VCaP (cell line): ENCODE measurements at regions not wholly inside any gene's neighbourhood (a gene's known extent, or its start where the extent isn't known, plus 50 kb on each side); places are given as distances from the start of the nearest gene placed in this dataset.
"Not testable (repeated sequence)": the region's sequence is repeated elsewhere in the genome, so short reads cannot be mapped to it uniquely, and the experiment has no call there.

Experiments used
- H3K27ac ChIP-seq: fragments of 450-650 bp; 2 replicates; pipeline ENCODE4 v1.5.1; 2017
- CTCF ChIP-seq: fragments of 450-650 bp; conservative IDR thresholded peaks from 2 replicates; pipeline ENCODE4 v1.5.1; 2017; ENCODE audit warnings: mild to moderate bottlenecking, moderate library complexity

- no peak overlapping the region for H3K27ac ChIP-seq
- no peak for TF ChIP-seq CTCF
Observed at GRCh38 chrY:7860781-7861614, 949.4 kb upstream of the AMELY start.

GRCh38 chrY:7850191-7850590 lies 938.6 kb upstream of the AMELY start:
- no peak overlapping the region for H3K27ac ChIP-seq
- no peak for TF ChIP-seq CTCF

- no peak for TF ChIP-seq CTCF
- no peak overlapping the region for H3K27ac ChIP-seq
Observed at GRCh38 chrY:7845776-7846175, 934.2 kb upstream of the AMELY start.

- no peak overlapping the region for H3K27ac ChIP-seq
Observed at GRCh38 chrY:7837046-7837445, 925.5 kb upstream of the AMELY start.

GRCh38 chrY:7836366-7836765 lies 924.8 kb upstream of the AMELY start:
- no peak for TF ChIP-seq CTCF
- no peak overlapping the region for H3K27ac ChIP-seq

More at GRCh38 chrY:7837046-7837445, 925.5 kb upstream of the AMELY start:
- no peak for TF ChIP-seq CTCF

- H3K27ac ChIP-seq, result no peak overlapping the region
- no peak for TF ChIP-seq CTCF
Observed at GRCh38 chrY:7835416-7835815, 923.9 kb upstream of the AMELY start.

- no peak for TF ChIP-seq CTCF
- no peak overlapping the region for H3K27ac ChIP-seq
Observed at GRCh38 chrY:7834284-7834683, 922.7 kb upstream of the AMELY start.

GRCh38 chrY:7830881-7831280 lies 919.3 kb upstream of the AMELY start:
- H3K27ac ChIP-seq, result not testable (repeated sequence)
